Sigmoid colon (tissue), 6 donors: ENCODE measurements at regions not wholly inside any gene's neighbourhood (a gene's known extent, or its start where the extent isn't known, plus 50 kb on each side); places are given as distances from the start of the nearest gene placed in this dataset.

Experiments used
- DNase-seq: peaks from one replicate; pipeline ENCODE4 v3.0.0-alpha.2; 2019
- H3K27ac ChIP-seq, 4 donors: fragments of 200-600 bp; sonication (generic); one replicate each; pipeline ENCODE4 v1.5.1; 2016 to 2019; ENCODE audit warnings: mild to moderate bottlenecking in 1 of 4
- H3K27me3 ChIP-seq, 3 donors: fragments of 200-600 bp; sonication (generic); one replicate each; pipeline ENCODE4 v1.5.1; 2019; ENCODE audit warnings: mild to moderate bottlenecking in 1 of 3
- H3K36me3 ChIP-seq, 4 donors: fragments of 200-600 bp; sonication (generic); one replicate each; pipeline ENCODE4 v1.5.1; 2016 to 2019
- H3K4me1 ChIP-seq, 4 donors: fragments of 200-600 bp; sonication (generic); one replicate each; pipeline ENCODE4 v1.5.1; 2017 to 2019
- H3K4me3 ChIP-seq, 4 donors: fragments of 200-600 bp; sonication (generic); one replicate each; pipeline ENCODE4 v1.5.1; 2017 to 2019; ENCODE audit warnings: mild to moderate bottlenecking in 2 of 4, moderate library complexity in 1 of 4
- H3K9me3 ChIP-seq, 4 donors: fragments of 200-600 bp in 3 of 4; sonication (generic) in 3 of 4; one replicate each; pipeline versions ENCODE4 v1.5.1 to v1.6.1; 2013 to 2019
- CTCF ChIP-seq, 4 experiments: fragments of 450-650 bp in 3 of 4; fragments of 200-600 bp in 1 of 4; IDR thresholded peaks; one replicate each; pipeline ENCODE4 v1.5.1; 2016 to 2019; ENCODE audit warnings: antibody characterized with exemption in 4 of 4, mild to moderate bottlenecking in 3 of 4, moderate library complexity in 2 of 4
- EP300 ChIP-seq, 4 donors: sonication (generic); formaldehyde crosslinking; IDR thresholded peaks; one replicate each; pipeline ENCODE4 v1.6.1; 2017; ENCODE audit warnings: antibody characterized with exemption in 4 of 4
- POLR2A ChIP-seq, 2 donors: fragments of 450-650 bp; IDR thresholded peaks; one replicate each; pipeline ENCODE4 v1.6.1; 2016; ENCODE audit warnings: antibody characterized with exemption in 2 of 2, mild to moderate bottlenecking in 2 of 2, moderate library complexity in 2 of 2
- POLR2AphosphoS5 ChIP-seq, 4 donors: sonication (generic); formaldehyde crosslinking; IDR thresholded peaks; one replicate each; pipeline ENCODE4 v1.6.1; 2017; ENCODE audit warnings: antibody characterized with exemption in 4 of 4
- WGBS, 2 donors: extraction: QIAGEN DNeasy Blood & Tissue Kit; methylation state at CpG; one replicate each; pipeline ENCODE4 v1.1.7; 2013; 5-methylcytosine and 5-hydroxymethylcytosine counted together
- intact Hi-C: fragments of 100-400 bp; cut with DNase I; formaldehyde crosslinking; loops from one replicate; pipeline ENCODE4 v1.15.1; 2023
- donor health status: healthy with polysubstance abuse.
- donor health status: healthy.

GRCh38 chr13:34357435-34358232 lies 539.7 kb downstream of the RFC3 start:
- 65 to 82% methylated on average over 10 of the region's 10 CpGs for WGBS, 2 donors
- Histone ChIP-seq H3K4me3 (no peak overlapping the region), H3K27ac (no peak overlapping the region), H3K36me3 (no peaks in the 10 kb centered on the region), H3K27me3 (no peaks in the 10 kb centered on the region), H3K4me1 (peaks cover 0 to 30% (median 22%) of the 10 kb centered on the region in 4 donors), H3K9me3 (no peaks in the 10 kb centered on the region)
- intact Hi-C loops, result no loop called here
- TF ChIP-seq CTCF (IDR thresholded peaks at IDR 0.05) (no peak), POLR2AphosphoS5 (IDR thresholded peaks at IDR 0.05) (no peak), POLR2A (IDR thresholded peaks at IDR 0.05) (no peak), EP300 (IDR thresholded peaks at IDR 0.05) (no peak)
- no peak for DNase-seq

DNA sequence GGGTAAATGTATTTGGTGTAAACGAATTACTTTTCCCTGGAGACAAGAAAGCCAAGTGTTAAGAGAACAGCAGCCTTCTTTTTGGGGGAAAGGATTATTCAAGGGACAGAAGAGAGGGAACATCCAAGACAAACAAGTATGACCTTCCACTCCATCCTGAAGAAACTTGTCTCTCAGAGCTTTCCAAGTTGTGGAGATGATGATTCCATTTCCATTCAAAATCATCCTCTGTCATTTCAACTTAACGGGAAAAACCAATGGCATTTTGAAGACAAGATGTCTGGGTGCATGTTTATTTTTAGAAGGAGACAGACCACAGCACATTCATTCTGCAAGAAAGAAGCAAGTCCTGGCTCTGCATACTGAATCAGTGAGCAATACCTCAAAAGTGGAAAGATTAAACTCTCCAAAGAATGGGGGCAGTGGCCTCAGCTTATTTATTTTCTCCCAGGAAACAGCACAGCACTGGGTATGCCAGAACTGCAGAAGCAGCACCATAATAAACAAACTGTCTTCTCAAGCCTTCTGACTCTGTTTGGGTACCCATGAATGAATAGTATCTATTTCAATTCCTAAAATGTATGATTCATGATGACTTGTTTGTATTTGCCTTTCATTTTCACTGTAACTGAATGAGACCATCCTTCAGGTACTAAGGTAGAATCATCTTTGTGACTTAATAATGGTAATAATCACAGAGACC lies 541.0 kb downstream of the RFC3 start:
- WGBS, 2 donors, result 67 to 86% methylated on average over 2 of the region's 2 CpGs
- Histone ChIP-seq H3K36me3 (no peaks in the 10 kb centered on the region), H3K9me3 (no peaks in the 10 kb centered on the region), H3K4me1 (peaks cover 0 to 30% (median 22%) of the 10 kb centered on the region in 4 donors), H3K27ac (peak overlapping the region in 1 of 4 donors; percentile 29), H3K27me3 (no peaks in the 10 kb centered on the region), H3K4me3 (no peak overlapping the region)
- DNase-seq, result no peak
- intact Hi-C loops, result no loop called here
- TF ChIP-seq POLR2AphosphoS5 (IDR thresholded peaks at IDR 0.05), result no peak
- TF ChIP-seq CTCF (IDR thresholded peaks at IDR 0.05), result no peak
- no peak for TF ChIP-seq EP300 (IDR thresholded peaks at IDR 0.05)
- TF ChIP-seq POLR2A (IDR thresholded peaks at IDR 0.05), result no peak

GRCh38 chr13:34360702-34361101 lies 542.8 kb downstream of the RFC3 start:
- no peak for DNase-seq
- H3K27ac ChIP-seq, result peak overlapping the region in 2 of 4 donors; percentile 53 to 60
- peaks cover 0 to 30% (median 22%) of the 10 kb centered on the region in 4 donors for H3K4me1 ChIP-seq
- H3K36me3 ChIP-seq, result no peaks in the 10 kb centered on the region
- no peak overlapping the region for H3K4me3 ChIP-seq
- no peak for TF ChIP-seq POLR2AphosphoS5 (IDR thresholded peaks at IDR 0.05)
- no peak for TF ChIP-seq CTCF (IDR thresholded peaks at IDR 0.05)
- TF ChIP-seq EP300 (IDR thresholded peaks at IDR 0.05), result no peak
- no peak for TF ChIP-seq POLR2A (IDR thresholded peaks at IDR 0.05)
- intact Hi-C loops, result no loop called here
- H3K27me3 ChIP-seq, result no peaks in the 10 kb centered on the region
- H3K9me3 ChIP-seq, result no peaks in the 10 kb centered on the region

- Histone ChIP-seq H3K9me3 (no peaks in the 10 kb centered on the region), H3K4me3 (no peak overlapping the region), H3K4me1 (peaks cover 0 to 30% (median 22%) of the 10 kb centered on the region in 4 donors), H3K27me3 (no peaks in the 10 kb centered on the region), H3K27ac (peak overlapping the region in 3 of 4 donors; percentile 39 to 60 (median 53)), H3K36me3 (no peaks in the 10 kb centered on the region)
- no peak for DNase-seq
- TF ChIP-seq POLR2AphosphoS5 (IDR thresholded peaks at IDR 0.05) (peak in 1 of 4 donors; percentile 40), CTCF (IDR thresholded peaks at IDR 0.05) (no peak)
- WGBS, 2 donors, result 65 to 77% methylated on average over 4 of the region's 4 CpGs
- intact Hi-C loops, result no loop called here
These were observed 543.6 kb downstream of the RFC3 start for GRCh38 chr13:34361560-34361959.
